ENCODE measurements at regions not wholly inside any gene's neighbourhood (a gene's known extent, or its start where the extent isn't known, plus 50 kb on each side); places are given as distances from the start of the nearest gene placed in this dataset.

GRCh38 chr13:104565888-104566287, 1499.7 kb upstream of the SLC10A2 start:
- H3K27me3 ChIP-seq (replicated peaks; ENCODE audit: insufficient read depth): no peaks in the 10 kb centered on the region
- TF ChIP-seq EZH2 (IDR thresholded peaks at IDR 0.05; ENCODE audit: insufficient read depth, poor library complexity, severe bottlenecking) (no peak), EZH2phosphoT487 (IDR thresholded peaks at IDR 0.05; ENCODE audit: insufficient read depth, low read depth) (no peak)
- H3K4me3 ChIP-seq: no peak overlapping the region
- H3K4me2 ChIP-seq (ENCODE audit: unreplicated experiment): no peak overlapping the region
- H3K36me3 ChIP-seq (ENCODE audit: low read depth): no peaks in the 10 kb centered on the region
- H3K4me1 ChIP-seq (ENCODE audit: insufficient read depth): no peaks in the 10 kb centered on the region
- no peaks in the 10 kb centered on the region for H4K20me1 ChIP-seq (ENCODE audit: insufficient read depth)
- WGBS, 2 experiments (ENCODE audit: low coverage in 1 of 2, low lambda C conversion rate in 2 of 2, missing lambda C conversion rate in 2 of 2): 29 to 38% methylated on average over 4 of the region's 4 CpGs
- no peaks in the 10 kb centered on the region for H3K9me3 ChIP-seq (ENCODE audit: low read depth)
- no peaks in the 10 kb centered on the region for H3F3A ChIP-seq (ENCODE audit: insufficient read depth)
- in situ Hi-C loops (cut with MboI): no loop called here
- no peak for DNase-seq
- H3K9me2 ChIP-seq (ENCODE audit: insufficient read depth): no peaks in the 10 kb centered on the region
- H3K9ac ChIP-seq: no peak overlapping the region
- H2AFZ ChIP-seq: no peak overlapping the region
- no peaks in the 10 kb centered on the region for H3K79me2 ChIP-seq (ENCODE audit: insufficient read depth)
- no peak overlapping the region for H3K27ac ChIP-seq

- no peak overlapping the region for H3K9ac ChIP-seq
- H2AFZ ChIP-seq: no peak overlapping the region
- no peaks in the 10 kb centered on the region for H3K79me2 ChIP-seq (ENCODE audit: insufficient read depth)
- no peaks in the 10 kb centered on the region for H3K27me3 ChIP-seq (replicated peaks; ENCODE audit: insufficient read depth)
- no peak for DNase-seq
- in situ Hi-C loops (cut with MboI): no loop called here
- no peaks in the 10 kb centered on the region for H3K9me3 ChIP-seq (ENCODE audit: low read depth)
- 33 to 46% methylated on average over 1 of the region's 1 CpG for WGBS, 2 experiments (ENCODE audit: low coverage in 1 of 2, low lambda C conversion rate in 2 of 2, missing lambda C conversion rate in 2 of 2)
- H3K36me3 ChIP-seq (ENCODE audit: low read depth): no peaks in the 10 kb centered on the region
- H3K4me1 ChIP-seq (ENCODE audit: insufficient read depth): no peaks in the 10 kb centered on the region
- no peaks in the 10 kb centered on the region for H4K20me1 ChIP-seq (ENCODE audit: insufficient read depth)
- H3K9me2 ChIP-seq (ENCODE audit: insufficient read depth): no peaks in the 10 kb centered on the region
- no peaks in the 10 kb centered on the region for H3F3A ChIP-seq (ENCODE audit: insufficient read depth)
- no peak overlapping the region for H3K4me2 ChIP-seq (ENCODE audit: unreplicated experiment)
- H3K27ac ChIP-seq: no peak overlapping the region
- H3K4me3 ChIP-seq: no peak overlapping the region
- TF ChIP-seq EZH2 (IDR thresholded peaks at IDR 0.05; ENCODE audit: insufficient read depth, poor library complexity, severe bottlenecking): no peak
- no peak for TF ChIP-seq EZH2phosphoT487 (IDR thresholded peaks at IDR 0.05; ENCODE audit: insufficient read depth, low read depth)
Observed at GRCh38 chr13:104553896-104554295, 1487.7 kb upstream of the SLC10A2 start.

GRCh38 chr13:104553186-104553585, 1487.0 kb upstream of the SLC10A2 start:
- TF ChIP-seq EZH2 (IDR thresholded peaks at IDR 0.05; ENCODE audit: insufficient read depth, poor library complexity, severe bottlenecking) (no peak), EZH2phosphoT487 (IDR thresholded peaks at IDR 0.05; ENCODE audit: insufficient read depth, low read depth) (no peak)

GRCh38 chr13:104534847-104535246, 1468.6 kb upstream of the SLC10A2 start:
- H3K4me1 ChIP-seq (ENCODE audit: insufficient read depth): no peaks in the 10 kb centered on the region
- 55 to 58% methylated on average over 10 of the region's 10 CpGs for WGBS, 2 experiments (ENCODE audit: low coverage in 1 of 2, low lambda C conversion rate in 2 of 2, missing lambda C conversion rate in 2 of 2)
- no peaks in the 10 kb centered on the region for H3F3A ChIP-seq (ENCODE audit: insufficient read depth)
- no peak overlapping the region for H3K9ac ChIP-seq
- H3K9me3 ChIP-seq (ENCODE audit: low read depth): no peaks in the 10 kb centered on the region
- no peaks in the 10 kb centered on the region for H3K79me2 ChIP-seq (ENCODE audit: insufficient read depth)
- H3K27me3 ChIP-seq (replicated peaks; ENCODE audit: insufficient read depth): no peaks in the 10 kb centered on the region
- no peak for DNase-seq
- no peaks in the 10 kb centered on the region for H3K9me2 ChIP-seq (ENCODE audit: insufficient read depth)
- in situ Hi-C loops (cut with MboI): no loop called here
- H3K4me3 ChIP-seq: no peak overlapping the region
- H3K27ac ChIP-seq: no peak overlapping the region
- no peak overlapping the region for H3K4me2 ChIP-seq (ENCODE audit: unreplicated experiment)
- no peaks in the 10 kb centered on the region for H4K20me1 ChIP-seq (ENCODE audit: insufficient read depth)
- no peaks in the 10 kb centered on the region for H3K36me3 ChIP-seq (ENCODE audit: low read depth)
- TF ChIP-seq EZH2phosphoT487 (IDR thresholded peaks at IDR 0.05; ENCODE audit: insufficient read depth, low read depth): no peak
- no peak for TF ChIP-seq EZH2 (IDR thresholded peaks at IDR 0.05; ENCODE audit: insufficient read depth, poor library complexity, severe bottlenecking)
- H2AFZ ChIP-seq: no peak overlapping the region

More at GRCh38 chr13:104553186-104553585, 1487.0 kb upstream of the SLC10A2 start:
- no peak overlapping the region for H3K4me3 ChIP-seq
- H3K36me3 ChIP-seq (ENCODE audit: low read depth): no peaks in the 10 kb centered on the region
- no peaks in the 10 kb centered on the region for H3K4me1 ChIP-seq (ENCODE audit: insufficient read depth)
- in situ Hi-C loops (cut with MboI): no loop called here
- WGBS, 2 experiments (ENCODE audit: low coverage in 1 of 2, low lambda C conversion rate in 2 of 2, missing lambda C conversion rate in 2 of 2): 14 to 18% methylated on average over 3 of the region's 3 CpGs
- no peak for DNase-seq
- no peaks in the 10 kb centered on the region for H3K79me2 ChIP-seq (ENCODE audit: insufficient read depth)
- no peaks in the 10 kb centered on the region for H3K9me3 ChIP-seq (ENCODE audit: low read depth)
- no peak overlapping the region for H3K4me2 ChIP-seq (ENCODE audit: unreplicated experiment)
- H3K27ac ChIP-seq: no peak overlapping the region
- H3K9ac ChIP-seq: no peak overlapping the region
- no peaks in the 10 kb centered on the region for H3K27me3 ChIP-seq (replicated peaks; ENCODE audit: insufficient read depth)
- H4K20me1 ChIP-seq (ENCODE audit: insufficient read depth): no peaks in the 10 kb centered on the region
- H3F3A ChIP-seq (ENCODE audit: insufficient read depth): no peaks in the 10 kb centered on the region
- no peak overlapping the region for H2AFZ ChIP-seq
- H3K9me2 ChIP-seq (ENCODE audit: insufficient read depth): no peaks in the 10 kb centered on the region

- H3K9me2 ChIP-seq (ENCODE audit: insufficient read depth): no peaks in the 10 kb centered on the region
- no peaks in the 10 kb centered on the region for H4K20me1 ChIP-seq (ENCODE audit: insufficient read depth)
- in situ Hi-C loops (cut with MboI): no loop called here
- H3K9me3 ChIP-seq (ENCODE audit: low read depth): no peaks in the 10 kb centered on the region
- no peaks in the 10 kb centered on the region for H3K27me3 ChIP-seq (replicated peaks; ENCODE audit: insufficient read depth)
- H3F3A ChIP-seq (ENCODE audit: insufficient read depth): no peaks in the 10 kb centered on the region
- TF ChIP-seq EZH2phosphoT487 (IDR thresholded peaks at IDR 0.05; ENCODE audit: insufficient read depth, low read depth) (no peak), EZH2 (IDR thresholded peaks at IDR 0.05; ENCODE audit: insufficient read depth, poor library complexity, severe bottlenecking) (no peak)
- H3K9ac ChIP-seq: no peak overlapping the region
- no peak overlapping the region for H2AFZ ChIP-seq
- DNase-seq: no peak
- no peaks in the 10 kb centered on the region for H3K79me2 ChIP-seq (ENCODE audit: insufficient read depth)
- H3K4me2 ChIP-seq (ENCODE audit: unreplicated experiment): no peak overlapping the region
- no peak overlapping the region for H3K27ac ChIP-seq
- H3K4me3 ChIP-seq: no peak overlapping the region
- no peaks in the 10 kb centered on the region for H3K4me1 ChIP-seq (ENCODE audit: insufficient read depth)
- no peaks in the 10 kb centered on the region for H3K36me3 ChIP-seq (ENCODE audit: low read depth)
Observed at GRCh38 chr13:104532132-104532531, 1465.9 kb upstream of the SLC10A2 start.
